HTR-8/SVneo (cell line): ENCODE measurements at regions not wholly inside any gene's neighbourhood (a gene's known extent, or its start where the extent isn't known, plus 50 kb on each side); places are given as distances from the start of the nearest gene placed in this dataset.

Experiments used
- DNase-seq: peaks from one replicate; pipeline ENCODE4 v3.0.0; 2011; ENCODE audit warnings: low spot score, mixed read lengths; ENCODE audit not compliant: insufficient read length
- FAIRE-seq: peaks from 2 replicates; lab custom pipeline; 2011; peaks lifted over from hg19 to GRCh38; lab: Jason Lieb, UNC

GRCh38 chr7:98679741-98680140, 62.7 kb downstream of the NPTX2 start:
- FAIRE-seq (no peak), DNase-seq (no peak)

- FAIRE-seq (no peak), DNase-seq (no peak)
Measured at GRCh38 chr7:98681511-98681910, 64.4 kb downstream of the NPTX2 start.

GRCh38 chr7:98681951-98682350, 64.9 kb downstream of the NPTX2 start:
- FAIRE-seq (no peak), DNase-seq (no peak)

DNA sequence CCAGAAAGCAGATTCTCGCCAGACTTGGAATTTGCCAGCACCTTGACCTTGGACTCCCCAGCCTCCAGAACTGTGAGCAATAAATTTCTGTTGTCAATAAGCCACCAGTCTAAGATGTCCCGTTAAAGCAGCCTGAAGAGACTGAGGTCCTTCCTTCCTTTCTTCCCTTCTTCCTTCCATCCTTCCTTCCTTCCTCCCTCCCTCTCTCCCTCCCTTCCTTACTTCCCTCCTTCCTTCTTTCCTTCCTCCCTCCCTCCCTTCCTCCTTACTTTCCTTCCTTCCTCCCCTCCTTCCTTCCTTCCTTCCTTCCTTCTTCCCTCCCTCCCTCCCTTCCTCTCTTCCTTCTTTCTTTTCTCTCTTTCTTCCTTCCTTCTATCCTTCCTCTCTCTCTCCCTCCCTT, 66.4 kb downstream of the NPTX2 start:
- no peak for FAIRE-seq

GRCh38 chr7:98685541-98685940, 68.5 kb downstream of the NPTX2 start:
- FAIRE-seq (no peak), DNase-seq (no peak)

More for the DNA sequence above, 66.4 kb downstream of the NPTX2 start:
- no peak for DNase-seq

GRCh38 chr7:98686466-98687080, 69.5 kb downstream of the NPTX2 start:
- FAIRE-seq (no peak), DNase-seq (no peak)

GRCh38 chr7:98687111-98687751, 70.1 kb downstream of the NPTX2 start:
- FAIRE-seq (no peak), DNase-seq (no peak)

DNA sequence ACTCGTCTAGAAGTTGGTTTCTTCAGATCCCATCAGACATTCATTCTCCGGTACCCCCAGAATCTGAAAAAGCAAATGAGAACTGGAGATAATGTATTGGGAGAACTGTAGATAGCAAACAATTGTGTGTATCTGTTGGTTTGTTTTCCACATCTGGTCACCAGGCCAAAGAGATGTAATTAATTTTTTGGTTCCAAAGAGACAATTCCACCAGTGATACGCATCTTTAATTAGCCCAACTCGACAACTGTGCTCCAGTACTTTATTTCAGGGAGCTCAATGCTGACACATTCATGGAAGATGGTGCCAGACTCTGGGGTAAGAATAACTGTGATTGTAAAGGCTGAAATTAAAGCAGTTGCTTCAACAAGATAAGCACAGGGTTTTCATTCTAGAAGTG, 74.5 kb downstream of the NPTX2 start:
- FAIRE-seq (no peak), DNase-seq (no peak)

- DNase-seq, result no peak
- FAIRE-seq, result no peak
Measured at GRCh38 chr7:98697083-98697482, 80.0 kb downstream of the NPTX2 start.

DNA sequence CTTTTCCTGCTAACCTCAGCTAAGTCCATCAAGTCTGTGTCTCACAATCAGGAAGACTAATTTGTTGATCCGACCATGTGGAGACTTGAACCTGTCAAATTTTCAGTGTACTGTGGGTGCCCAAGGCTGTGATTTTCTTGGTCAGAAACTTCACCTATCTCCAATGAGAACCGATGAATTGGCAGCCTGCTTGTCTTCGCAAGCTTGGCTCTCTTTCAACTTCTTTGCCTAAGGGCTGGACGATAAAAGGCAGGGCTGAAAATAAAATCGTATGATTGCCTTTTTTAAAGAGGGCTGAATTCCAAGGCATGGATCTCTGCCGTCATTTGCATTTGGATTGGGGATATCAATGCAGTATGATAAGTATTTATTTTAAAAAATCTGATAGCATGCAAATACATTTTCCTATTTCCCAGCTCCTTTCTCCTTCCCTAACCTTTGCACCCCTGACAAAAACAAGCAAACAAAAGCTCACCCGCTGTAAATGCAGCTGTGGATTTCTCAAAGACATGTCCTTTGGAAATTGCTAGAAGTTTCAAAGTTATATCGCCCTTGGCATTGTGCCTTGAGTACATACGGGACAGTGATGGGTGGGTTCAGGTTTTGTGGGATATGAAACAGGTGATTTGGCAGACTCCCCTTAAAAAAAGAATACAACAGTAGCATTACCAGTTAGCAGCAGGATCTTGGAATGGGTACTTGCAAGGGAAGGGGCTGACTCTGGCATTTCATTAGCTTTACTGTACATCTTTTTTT, 80.6 kb downstream of the NPTX2 start:
- DNase-seq (no peak), FAIRE-seq (no peak)

GRCh38 chr7:98698976-98699375, 81.9 kb downstream of the NPTX2 start:
- FAIRE-seq (no peak), DNase-seq (no peak)

DNA sequence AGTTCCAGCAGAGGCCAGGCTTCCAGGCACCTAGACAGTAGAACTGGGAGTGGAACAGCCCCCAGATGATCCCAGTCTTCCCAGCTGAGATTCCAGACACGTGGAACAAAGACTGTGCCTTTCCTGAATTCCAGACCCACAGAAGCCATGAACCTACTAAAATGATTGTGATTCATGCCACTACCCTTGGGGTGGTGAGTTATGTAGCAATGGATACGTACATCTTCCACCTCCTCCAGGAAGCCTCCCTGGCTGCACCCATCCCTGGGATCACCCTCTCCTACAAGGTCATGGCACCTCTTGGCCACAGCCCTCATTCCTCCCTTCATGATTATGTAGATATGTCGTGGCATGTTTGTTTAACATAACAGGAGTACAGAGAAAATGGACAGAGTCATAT, 83.4 kb downstream of the NPTX2 start:
- no peak for FAIRE-seq

DNA sequence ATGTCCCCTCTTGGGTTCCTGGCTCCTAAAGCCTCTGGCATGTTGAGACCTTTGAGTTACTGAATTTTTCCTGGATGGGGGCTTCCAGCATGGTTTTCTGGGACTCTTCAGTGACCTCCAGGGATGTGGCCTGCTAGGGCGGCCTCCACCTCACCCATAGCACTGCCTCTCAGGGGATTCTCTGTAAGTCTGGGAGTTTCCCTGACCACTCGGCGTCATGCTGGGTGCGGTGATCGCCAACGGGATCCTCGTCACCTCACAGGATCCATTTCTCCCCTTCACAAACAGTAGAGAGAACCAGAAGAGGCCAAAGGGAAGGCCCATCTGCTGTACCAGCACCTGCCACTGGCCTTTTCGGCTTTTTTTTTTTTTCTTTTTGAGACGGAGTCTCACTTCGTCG, 84.3 kb downstream of the NPTX2 start:
- DNase-seq, result no peak
- no peak for FAIRE-seq

More for the DNA sequence above, 83.4 kb downstream of the NPTX2 start:
- DNase-seq, result no peak

DNA sequence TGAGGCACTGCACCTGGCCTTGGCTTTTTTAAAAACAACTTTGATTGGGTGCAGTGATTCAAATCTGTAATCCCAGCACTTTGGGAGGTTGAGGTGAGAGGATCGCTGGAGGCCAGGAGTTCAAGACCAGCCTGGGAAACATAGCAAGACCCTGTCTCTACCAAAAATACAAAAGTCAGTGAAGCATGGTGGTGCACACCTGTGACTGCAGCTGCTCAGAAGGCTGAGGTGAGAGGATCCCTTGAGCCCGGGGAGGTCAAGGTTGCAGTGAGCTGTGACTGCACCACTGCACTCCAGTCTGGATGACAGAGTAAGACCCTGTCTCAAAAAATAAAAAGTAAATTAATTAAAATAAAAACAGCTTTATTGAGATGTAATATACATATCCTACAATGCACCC, 84.9 kb downstream of the NPTX2 start:
- FAIRE-seq (no peak), DNase-seq (no peak)

DNA sequence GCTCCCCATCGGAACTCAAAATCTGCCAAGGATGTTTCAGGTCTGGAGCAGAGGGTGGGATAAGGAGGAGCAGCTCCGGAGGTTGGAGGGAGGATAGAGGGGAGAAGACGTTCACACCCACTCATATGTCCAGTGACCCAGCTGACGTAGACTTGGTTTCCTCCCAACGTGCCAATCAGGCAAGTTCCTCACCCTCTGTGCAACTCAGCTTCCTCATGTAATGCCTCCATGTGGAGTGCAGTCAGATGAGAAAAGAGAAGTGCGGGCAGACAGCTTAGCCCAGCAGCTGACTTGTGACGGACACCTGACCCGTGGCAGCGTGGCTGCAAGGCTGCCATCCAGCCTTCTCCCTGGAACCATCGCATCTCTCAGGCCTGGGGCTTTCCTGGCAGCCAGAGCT, 86.8 kb downstream of the NPTX2 start:
- DNase-seq (no peak), FAIRE-seq (no peak)

DNA sequence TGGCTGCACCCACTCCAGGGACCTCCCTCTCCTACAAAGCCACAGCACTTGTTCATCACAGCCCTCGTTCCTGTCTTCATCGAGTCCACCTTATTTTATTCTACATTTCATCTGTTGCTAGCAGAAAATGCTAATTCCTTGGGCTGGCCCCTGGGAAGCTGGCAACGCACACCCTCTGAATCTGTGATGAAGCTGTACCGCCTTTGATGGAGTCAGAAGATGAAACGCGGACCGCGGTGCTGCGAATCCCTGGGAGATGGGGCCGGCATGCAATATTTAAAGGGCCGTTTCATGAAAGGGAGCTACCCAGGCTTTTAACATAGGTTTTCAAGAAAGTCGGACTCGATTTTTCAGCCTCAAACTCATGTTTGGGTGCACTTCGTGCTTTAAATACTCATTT, 88.5 kb downstream of the NPTX2 start:
- DNase-seq (no peak), FAIRE-seq (no peak)

GRCh38 chr7:98707076-98707475, 90.0 kb downstream of the NPTX2 start:
- no peak for DNase-seq
- no peak for FAIRE-seq

- no peak for FAIRE-seq
- no peak for DNase-seq
Measured at GRCh38 chr7:98711945-98712344, 94.9 kb downstream of the NPTX2 start.

GRCh38 chr7:98713165-98713810, 96.2 kb downstream of the NPTX2 start:
- FAIRE-seq, result no peak

DNA sequence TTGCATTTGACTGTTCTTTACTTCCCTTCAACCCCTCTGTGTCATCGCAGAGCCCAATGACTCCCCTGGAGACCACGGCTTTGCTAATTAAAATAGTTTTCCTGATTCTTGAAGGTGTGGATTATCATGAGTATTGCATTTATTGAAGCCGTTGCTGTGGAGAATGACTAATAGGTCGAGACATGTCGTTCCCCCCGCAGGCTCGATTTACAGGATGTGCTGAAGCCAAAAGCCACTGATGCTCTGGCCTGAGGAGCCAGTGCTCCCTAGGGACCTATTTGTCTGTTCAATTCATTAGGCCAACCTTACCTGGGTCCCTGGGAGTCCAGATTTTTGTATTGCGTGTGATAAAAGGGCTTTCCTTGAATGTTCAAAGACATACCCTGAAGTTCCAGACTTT, 102.3 kb downstream of the NPTX2 start:
- DNase-seq (no peak), FAIRE-seq (no peak)

More at GRCh38 chr7:98713165-98713810, 96.2 kb downstream of the NPTX2 start:
- DNase-seq, result no peak

DNA sequence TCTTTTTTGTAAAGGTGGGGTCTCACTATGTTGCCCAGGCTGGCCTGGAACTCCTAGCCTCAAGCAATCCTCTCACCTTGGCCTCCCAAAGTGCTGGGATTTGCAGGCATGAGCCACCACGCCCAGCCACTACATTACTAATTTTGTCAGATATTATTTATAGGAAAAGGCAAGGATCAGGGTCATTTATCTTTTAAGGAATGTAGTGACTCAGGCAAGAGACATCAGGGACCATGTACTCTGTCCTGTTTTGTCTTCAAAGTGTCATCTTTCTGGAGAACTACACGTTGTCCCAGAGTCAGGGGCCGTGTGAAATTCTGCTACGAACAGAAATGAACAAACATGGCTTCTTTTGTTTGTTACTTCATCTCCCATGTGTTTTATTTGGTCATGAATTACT, 105.3 kb downstream of the NPTX2 start:
- FAIRE-seq, result no peak

More for the DNA sequence above, 105.3 kb downstream of the NPTX2 start:
- DNase-seq, result no peak
